ENCODE measurements at regions not wholly inside any gene's neighbourhood (a gene's known extent, or its start where the extent isn't known, plus 50 kb on each side); places are given as distances from the start of the nearest gene placed in this dataset.

DNA sequence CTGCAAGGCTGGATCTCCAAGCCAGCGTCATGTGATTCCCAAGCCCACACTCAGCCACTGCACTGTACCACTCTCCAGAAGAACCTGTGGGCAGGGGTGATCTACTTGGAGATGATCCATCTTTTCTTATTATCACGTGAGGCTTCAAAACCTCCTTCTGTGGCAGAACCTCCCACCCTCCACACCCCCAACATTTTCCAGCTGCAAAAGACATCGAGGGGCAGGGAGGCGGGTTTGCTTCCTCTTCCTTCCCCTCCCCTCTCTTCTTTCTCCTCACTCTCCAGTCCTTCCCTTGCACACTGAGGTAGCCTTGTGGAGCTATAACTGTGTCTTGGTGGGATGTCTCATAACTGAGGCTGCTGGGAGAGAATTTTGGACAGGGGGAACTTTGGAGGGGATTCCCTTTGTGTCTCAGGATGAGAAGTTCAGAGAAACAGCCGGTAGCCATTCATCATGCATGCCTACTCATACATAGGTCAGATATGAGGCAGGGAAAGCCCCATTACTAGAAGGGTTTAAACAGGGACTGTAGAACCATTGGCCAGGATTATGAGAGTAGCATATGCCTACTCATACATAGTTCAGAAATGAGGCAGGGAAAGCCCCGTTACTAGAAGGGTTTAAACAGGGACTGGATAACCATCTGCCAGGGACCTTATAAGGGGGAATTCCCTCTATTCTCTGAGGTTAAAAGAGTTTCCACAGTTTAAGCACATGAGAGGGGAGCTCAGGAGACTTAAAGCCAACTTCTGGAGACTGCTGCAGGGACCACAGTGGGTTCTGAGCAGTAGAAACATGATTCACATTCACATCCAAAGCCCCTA lies 420.7 kb upstream of the CADM1 start:
- Histone ChIP-seq H3K4me3 (ENCODE audit: low read depth, low read length) (no peak overlapping the region), H3K27me3 (ENCODE audit: control insufficient read depth, insufficient read depth, low read length) (peaks cover 11% of the 10 kb centered on the region), H3K9me3 (ENCODE audit: control insufficient read depth, insufficient read depth, low read length) (no peaks in the 10 kb centered on the region), H3K27ac (ENCODE audit: low read depth, low read length) (peak overlapping the region; percentile 34)
- DNase-seq (ENCODE audit: low read depth, low spot score) = peak; percentile 67
- no peak for TF ChIP-seq CTCF (IDR thresholded peaks at IDR 0.05; ENCODE audit: low read depth, low read length)
- CTCF ChIA-PET = interaction anchor here (1.2 kb wide), 1 partner anchor 36 kb away, joined by 6 read pairs; no protein-coding TSS in a partner anchor
- POLR2A ChIA-PET = no interaction called here

DNA sequence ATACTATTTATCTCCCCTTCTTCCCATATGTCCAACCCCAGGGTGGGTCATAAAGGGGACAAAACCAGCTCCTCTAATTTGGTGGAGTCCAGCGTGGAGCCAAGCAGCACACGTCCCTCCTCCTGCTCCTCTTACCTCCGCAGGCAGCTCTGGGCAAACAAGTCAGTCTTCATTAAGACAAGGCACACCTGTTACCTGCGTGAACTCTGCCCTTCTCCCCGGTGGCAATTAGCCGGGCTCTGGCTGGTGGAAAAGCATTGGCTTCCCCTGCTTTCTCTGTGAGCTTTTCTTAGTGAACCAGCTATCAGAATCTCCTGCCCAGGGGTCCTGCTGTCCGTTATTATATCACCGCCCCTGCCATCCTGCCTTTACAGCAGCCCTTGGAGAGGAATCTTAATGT lies 418.7 kb upstream of the CADM1 start:
- DNase-seq (ENCODE audit: low read depth, low spot score) = no peak
- CTCF ChIA-PET = no interaction called here
- TF ChIP-seq CTCF (IDR thresholded peaks at IDR 0.05; ENCODE audit: low read depth, low read length) = no peak
- Histone ChIP-seq H3K27me3 (ENCODE audit: control insufficient read depth, insufficient read depth, low read length) (peaks cover 6% of the 10 kb centered on the region), H3K27ac (ENCODE audit: low read depth, low read length) (no peak overlapping the region), H3K9me3 (ENCODE audit: control insufficient read depth, insufficient read depth, low read length) (no peaks in the 10 kb centered on the region), H3K4me3 (ENCODE audit: low read depth, low read length) (no peak overlapping the region)
- POLR2A ChIA-PET = interaction anchor here (0.5 kb wide), 1 partner anchor 1628 kb away, joined by 5 read pairs; no protein-coding TSS in a partner anchor

DNA sequence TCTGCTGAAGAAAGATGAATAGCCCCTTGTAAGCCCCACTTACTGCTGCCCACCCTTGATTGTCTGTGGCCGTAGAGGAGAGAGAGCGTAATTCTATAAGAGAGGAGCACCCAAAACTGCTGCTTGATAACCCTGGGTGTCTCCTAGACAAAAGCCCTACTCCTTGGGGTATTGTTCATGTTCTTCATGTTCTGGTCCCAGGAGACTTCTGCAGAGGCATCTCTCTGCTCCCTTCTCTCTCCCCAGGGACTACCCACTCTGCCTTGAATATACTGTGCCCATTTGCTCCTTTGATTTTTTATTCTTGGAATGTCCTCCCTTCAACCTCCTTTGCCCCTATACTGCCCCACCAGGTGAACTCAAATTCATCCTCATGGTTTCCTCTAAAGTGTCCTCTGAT lies 417.8 kb upstream of the CADM1 start:
- H3K9me3 ChIP-seq (ENCODE audit: control insufficient read depth, insufficient read depth, low read length) = no peaks in the 10 kb centered on the region
- H3K4me3 ChIP-seq (ENCODE audit: low read depth, low read length) = no peak overlapping the region
- ChIA-PET POLR2A (no interaction called here), CTCF (no interaction called here)
- no peak for DNase-seq (ENCODE audit: low read depth, low spot score)
- no peak overlapping the region for H3K27ac ChIP-seq (ENCODE audit: low read depth, low read length)
- no peak for TF ChIP-seq CTCF (IDR thresholded peaks at IDR 0.05; ENCODE audit: low read depth, low read length)
- H3K27me3 ChIP-seq (ENCODE audit: control insufficient read depth, insufficient read depth, low read length) = peaks cover 3% of the 10 kb centered on the region

- CTCF ChIA-PET = no interaction called here
Observed at GRCh38 chr11:115921540-115921939, 417.3 kb upstream of the CADM1 start.

More at GRCh38 chr11:115921540-115921939, 417.3 kb upstream of the CADM1 start:
- no peaks in the 10 kb centered on the region for H3K9me3 ChIP-seq (ENCODE audit: control insufficient read depth, insufficient read depth, low read length)
- H3K4me3 ChIP-seq (ENCODE audit: low read depth, low read length) = no peak overlapping the region
- no peak for DNase-seq (ENCODE audit: low read depth, low spot score)
- peaks cover 3% of the 10 kb centered on the region for H3K27me3 ChIP-seq (ENCODE audit: control insufficient read depth, insufficient read depth, low read length)
- H3K27ac ChIP-seq (ENCODE audit: low read depth, low read length) = no peak overlapping the region
- TF ChIP-seq CTCF (IDR thresholded peaks at IDR 0.05; ENCODE audit: low read depth, low read length) = no peak
- POLR2A ChIA-PET = no interaction called here
